ENCODE measurements at regions not wholly inside any gene's neighbourhood (a gene's known extent, or its start where the extent isn't known, plus 50 kb on each side); places are given as distances from the start of the nearest gene placed in this dataset.

- no peaks in the 10 kb centered on the region for H3K27me3 ChIP-seq (ENCODE audit: insufficient read depth, poor library complexity, severe bottlenecking)
- TF ChIP-seq SPI1 (IDR thresholded peaks at IDR 0.05; ENCODE audit: borderline replicate concordance, low read depth) (no peak), CTCF (IDR thresholded peaks at IDR 0.05; ENCODE audit: insufficient read depth, low read length) (no peak), POLR2AphosphoS5 (IDR thresholded peaks at IDR 0.05; ENCODE audit: low read depth) (no peak), REST (IDR thresholded peaks at IDR 0.05; ENCODE audit: insufficient replicate concordance, low read depth) (no peak), GABPA (IDR thresholded peaks at IDR 0.05; ENCODE audit: low read depth) (no peak)
Observed at GRCh38 chr18:28714498-28714897, 537.6 kb upstream of the CDH2 start.

GRCh38 chr18:28712796-28713425 lies 536.0 kb upstream of the CDH2 start:
- H3K27ac ChIP-seq (replicated peaks), result no peak overlapping the region
- TF ChIP-seq GABPA (IDR thresholded peaks at IDR 0.05; ENCODE audit: low read depth) (no peak), POLR2AphosphoS5 (IDR thresholded peaks at IDR 0.05; ENCODE audit: low read depth) (no peak), SPI1 (IDR thresholded peaks at IDR 0.05; ENCODE audit: borderline replicate concordance, low read depth) (no peak), REST (IDR thresholded peaks at IDR 0.05; ENCODE audit: insufficient replicate concordance, low read depth) (no peak), CTCF (IDR thresholded peaks at IDR 0.05; ENCODE audit: insufficient read depth, low read length) (no peak)
- no peaks in the 10 kb centered on the region for H3K27me3 ChIP-seq (ENCODE audit: insufficient read depth, poor library complexity, severe bottlenecking)
- DNase-seq (ENCODE audit: low read depth in 1 of 2, low spot score in 1 of 2), result no peak
- no peak overlapping the region for H3K4me3 ChIP-seq (replicated peaks; ENCODE audit: insufficient read depth, low read length)

More at GRCh38 chr18:28714498-28714897, 537.6 kb upstream of the CDH2 start:
- no peak overlapping the region for H3K4me3 ChIP-seq (replicated peaks; ENCODE audit: insufficient read depth, low read length)
- H3K27ac ChIP-seq (replicated peaks), result no peak overlapping the region
- no peak for DNase-seq (ENCODE audit: low read depth in 1 of 2, low spot score in 1 of 2)

GRCh38 chr18:28712172-28712571 lies 535.2 kb upstream of the CDH2 start:
- TF ChIP-seq POLR2AphosphoS5 (IDR thresholded peaks at IDR 0.05; ENCODE audit: low read depth) (no peak), REST (IDR thresholded peaks at IDR 0.05; ENCODE audit: insufficient replicate concordance, low read depth) (no peak), CTCF (IDR thresholded peaks at IDR 0.05; ENCODE audit: insufficient read depth, low read length) (no peak), SPI1 (IDR thresholded peaks at IDR 0.05; ENCODE audit: borderline replicate concordance, low read depth) (no peak), GABPA (IDR thresholded peaks at IDR 0.05; ENCODE audit: low read depth) (no peak)
- H3K27me3 ChIP-seq (ENCODE audit: insufficient read depth, poor library complexity, severe bottlenecking), result no peaks in the 10 kb centered on the region
- H3K4me3 ChIP-seq (replicated peaks; ENCODE audit: insufficient read depth, low read length), result no peak overlapping the region
- no peak overlapping the region for H3K27ac ChIP-seq (replicated peaks)
- DNase-seq (ENCODE audit: low read depth in 1 of 2, low spot score in 1 of 2), result no peak
